T1000 (cell line): ENCODE measurements at regions not wholly inside any gene's neighbourhood (a gene's known extent, or its start where the extent isn't known, plus 50 kb on each side); places are given as distances from the start of the nearest gene placed in this dataset.
"Not testable (repeated sequence)": the region's sequence is repeated elsewhere in the genome, so short reads cannot be mapped to it uniquely, and the experiment has no call there.

Experiments used
- DNase-seq: peaks from one replicate; lab custom pipeline; 2025; ENCODE audit warnings: mixed read lengths; lab: John Stamatoyannopoulos, UW

GRCh38 chr4:1572964-1573720, 111.0 kb downstream of the FAM53A start:
- no peak for DNase-seq

GRCh38 chr4:1572521-1572920, 111.6 kb downstream of the FAM53A start:
- no peak for DNase-seq

- no peak for DNase-seq
Measured at GRCh38 chr4:1572010-1572385, 112.1 kb downstream of the FAM53A start.

- DNase-seq: no peak
Measured at GRCh38 chr4:1571165-1572009, 112.7 kb downstream of the FAM53A start.

GRCh38 chr4:1570291-1571164, 113.6 kb downstream of the FAM53A start:
- no peak for DNase-seq

- no peak for DNase-seq
Measured at GRCh38 chr4:1569461-1570151, 114.5 kb downstream of the FAM53A start.

GRCh38 chr4:1568855-1569460, 115.2 kb downstream of the FAM53A start:
- DNase-seq: no peak

GRCh38 chr4:1567808-1568581, 116.1 kb downstream of the FAM53A start:
- DNase-seq: no peak

GRCh38 chr4:1567519-1567807, 116.7 kb downstream of the FAM53A start:
- DNase-seq: no peak

GRCh38 chr4:1566838-1567518, 117.1 kb downstream of the FAM53A start:
- no peak for DNase-seq

- not testable (repeated sequence) for DNase-seq
Measured at GRCh38 chr4:1566301-1566837, 117.7 kb downstream of the FAM53A start.

- no peak for DNase-seq
Measured at GRCh38 chr4:1565598-1566295, 118.4 kb downstream of the FAM53A start.

- DNase-seq: no peak
Measured at GRCh38 chr4:1564535-1565375, 119.4 kb downstream of the FAM53A start.

GRCh38 chr4:1563768-1564485, 120.2 kb downstream of the FAM53A start:
- DNase-seq: no peak

- DNase-seq: no peak
Measured at GRCh38 chr4:1563241-1563640, 120.9 kb downstream of the FAM53A start.

- no peak for DNase-seq
Measured at GRCh38 chr4:1562771-1563170, 121.3 kb downstream of the FAM53A start.

- no peak for DNase-seq
Measured at GRCh38 chr4:1562371-1562770, 121.7 kb downstream of the FAM53A start.
